C4-2B (cell line): ENCODE measurements at regions not wholly inside any gene's neighbourhood (a gene's known extent, or its start where the extent isn't known, plus 50 kb on each side); places are given as distances from the start of the nearest gene placed in this dataset.

Source experiments
- H3K27ac ChIP-seq: fragments of 450-650 bp; 2 replicates; pipeline ENCODE4 v1.5.1; 2017
- ZFX ChIP-seq: fragments of 450-650 bp; IDR thresholded peaks from 2 replicates; pipeline ENCODE4 v1.6.1; 2017
- TF ChIP-seq, protein P1 (sequence below): fragments of 450-650 bp; conservative IDR thresholded peaks from 2 replicates; pipeline ENCODE4 v1.5.1; 2017; ENCODE audit warnings: mild to moderate bottlenecking

DNA sequence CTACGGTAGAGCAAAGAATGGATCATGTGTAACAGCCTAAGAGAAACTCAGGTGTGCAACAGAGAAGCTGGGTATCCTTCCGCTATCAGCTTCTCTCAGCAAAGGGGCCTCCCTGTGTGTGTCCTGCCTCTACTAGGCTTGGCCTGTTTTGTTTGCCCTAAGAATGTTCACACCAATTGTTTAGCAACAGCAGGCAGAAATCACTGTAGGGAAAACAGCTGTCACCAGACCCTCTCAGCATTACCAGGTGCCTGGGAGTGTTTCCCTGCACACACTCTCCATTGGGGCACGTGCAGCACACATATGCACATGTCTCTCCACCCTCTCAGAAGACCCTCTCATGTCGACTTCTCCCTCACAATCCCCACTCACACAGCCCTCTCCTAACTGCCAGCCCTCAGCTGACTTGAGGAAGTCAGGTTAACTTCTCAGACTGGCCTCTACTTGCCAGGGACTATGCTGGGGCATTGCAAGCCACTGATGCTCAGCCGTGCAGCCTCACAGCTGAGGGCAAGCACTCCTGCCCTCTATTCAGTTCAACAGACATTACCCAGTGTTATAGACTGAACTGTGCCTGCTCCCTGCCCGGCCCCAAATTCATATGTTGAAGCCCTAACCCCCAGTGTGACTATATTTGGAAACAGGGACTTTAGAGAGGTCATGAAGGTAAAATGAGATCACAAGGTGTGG lies 97.6 kb downstream of the TRIM29 start:
- TF ChIP-seq, protein P1, sequence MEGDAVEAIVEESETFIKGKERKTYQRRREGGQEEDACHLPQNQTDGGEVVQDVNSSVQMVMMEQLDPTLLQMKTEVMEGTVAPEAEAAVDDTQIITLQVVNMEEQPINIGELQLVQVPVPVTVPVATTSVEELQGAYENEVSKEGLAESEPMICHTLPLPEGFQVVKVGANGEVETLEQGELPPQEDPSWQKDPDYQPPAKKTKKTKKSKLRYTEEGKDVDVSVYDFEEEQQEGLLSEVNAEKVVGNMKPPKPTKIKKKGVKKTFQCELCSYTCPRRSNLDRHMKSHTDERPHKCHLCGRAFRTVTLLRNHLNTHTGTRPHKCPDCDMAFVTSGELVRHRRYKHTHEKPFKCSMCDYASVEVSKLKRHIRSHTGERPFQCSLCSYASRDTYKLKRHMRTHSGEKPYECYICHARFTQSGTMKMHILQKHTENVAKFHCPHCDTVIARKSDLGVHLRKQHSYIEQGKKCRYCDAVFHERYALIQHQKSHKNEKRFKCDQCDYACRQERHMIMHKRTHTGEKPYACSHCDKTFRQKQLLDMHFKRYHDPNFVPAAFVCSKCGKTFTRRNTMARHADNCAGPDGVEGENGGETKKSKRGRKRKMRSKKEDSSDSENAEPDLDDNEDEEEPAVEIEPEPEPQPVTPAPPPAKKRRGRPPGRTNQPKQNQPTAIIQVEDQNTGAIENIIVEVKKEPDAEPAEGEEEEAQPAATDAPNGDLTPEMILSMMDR, result no peak
- TF ChIP-seq ZFX, result no peak
- H3K27ac ChIP-seq, result no peak overlapping the region

DNA sequence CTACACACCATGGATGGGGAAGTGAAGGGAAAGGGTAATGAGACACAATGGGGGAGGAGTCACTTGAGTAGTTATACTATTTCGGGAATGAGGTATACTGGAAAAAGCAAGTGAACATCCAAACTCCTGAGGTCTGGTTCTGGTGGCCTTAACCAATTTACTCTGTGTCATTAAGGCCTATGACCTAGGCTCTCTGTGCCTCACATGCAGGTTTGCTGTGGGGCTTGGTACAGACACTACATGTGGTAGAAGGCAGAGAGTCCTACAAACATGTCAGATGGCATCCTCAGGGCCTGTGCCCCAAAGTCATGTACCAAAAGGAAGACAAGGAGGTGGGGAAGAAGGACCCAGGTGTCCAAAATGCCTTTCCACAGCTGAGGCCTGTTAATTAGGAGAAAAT lies 98.9 kb downstream of the TRIM29 start:
- TF ChIP-seq, protein P1, result no peak
- TF ChIP-seq ZFX, result no peak
- H3K27ac ChIP-seq, result no peak overlapping the region

DNA sequence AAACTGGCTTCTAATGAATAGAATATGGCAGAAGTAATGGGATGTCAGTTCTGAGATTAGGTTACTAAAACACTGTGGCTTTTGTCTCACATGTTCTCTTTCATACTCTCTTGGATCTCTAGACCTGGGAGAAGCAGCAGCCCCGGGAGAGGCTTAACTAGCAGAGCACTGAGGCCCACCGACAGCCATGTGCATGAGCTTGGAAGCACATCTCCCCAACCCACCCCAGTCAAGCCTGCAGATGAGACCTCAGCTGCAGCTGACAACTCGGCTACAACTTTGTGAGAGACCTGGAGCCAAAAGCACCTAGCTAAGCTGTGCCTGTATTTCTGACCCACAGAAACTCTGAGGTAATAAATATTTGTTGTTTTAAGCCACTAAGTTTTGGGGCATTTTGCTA lies 100.8 kb downstream of the TRIM29 start:
- no peak overlapping the region for H3K27ac ChIP-seq
- TF ChIP-seq, protein P1, result no peak
- TF ChIP-seq ZFX, result no peak

DNA sequence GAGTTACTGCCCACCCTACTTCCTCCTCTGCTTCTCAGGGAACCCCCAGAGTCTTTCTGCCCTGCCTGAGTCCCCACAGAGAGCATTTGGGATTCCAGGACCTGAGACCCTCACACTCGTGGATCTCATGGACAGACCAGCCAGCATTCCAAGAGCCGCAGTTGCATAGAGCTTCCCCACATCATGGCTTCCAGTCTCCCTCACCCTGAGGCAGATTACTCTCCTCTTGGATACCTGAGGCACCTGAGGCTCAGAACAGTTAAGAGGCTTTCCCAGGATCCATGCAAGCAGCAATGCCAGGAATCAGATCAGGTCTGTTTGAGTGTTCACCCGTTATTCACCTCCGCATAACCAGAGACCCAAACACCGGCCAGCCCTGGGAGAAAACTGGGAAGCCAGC lies 102.2 kb downstream of the TRIM29 start:
- TF ChIP-seq ZFX, result no peak
- TF ChIP-seq, protein P1, result no peak

DNA sequence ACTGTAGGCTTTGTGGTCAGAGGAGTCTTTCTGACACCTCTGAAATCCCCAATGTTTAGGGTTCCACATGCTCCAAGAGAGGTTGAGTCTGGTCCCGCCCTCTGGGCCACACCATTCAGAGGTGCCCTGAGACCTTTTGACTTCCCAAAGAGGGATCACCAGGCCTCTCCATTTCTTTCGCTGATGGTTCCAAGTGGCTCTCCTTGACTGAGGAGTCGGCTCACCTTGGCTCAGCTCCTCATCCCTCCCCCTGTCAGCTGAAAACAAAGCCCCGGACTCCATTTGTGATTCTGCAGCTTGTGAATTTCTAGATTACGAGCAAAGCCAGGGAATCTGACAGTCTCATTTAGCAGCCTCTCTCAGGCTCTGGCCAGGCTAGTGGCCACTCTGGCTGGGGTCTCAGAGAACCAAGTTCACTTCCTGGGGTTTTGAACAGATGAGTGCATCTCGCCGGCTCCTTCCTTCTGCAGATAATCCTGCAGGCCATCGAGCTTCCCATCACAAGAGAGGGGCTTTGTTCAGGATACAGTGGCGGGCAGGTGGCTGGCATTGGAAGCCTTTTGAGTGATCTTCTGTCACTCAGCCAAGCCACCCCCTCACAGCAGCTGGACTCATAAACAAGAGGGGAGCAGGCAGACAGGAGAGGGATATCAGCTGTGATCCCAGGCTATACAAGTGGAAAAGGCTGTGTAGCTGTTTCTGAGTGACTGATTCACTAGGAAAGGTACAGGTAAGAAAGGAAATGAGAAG lies 102.9 kb downstream of the TRIM29 start:
- TF ChIP-seq, protein P1, result no peak
- TF ChIP-seq ZFX, result no peak
- no peak overlapping the region for H3K27ac ChIP-seq

More for the DNA sequence above, 102.2 kb downstream of the TRIM29 start:
- no peak overlapping the region for H3K27ac ChIP-seq

DNA sequence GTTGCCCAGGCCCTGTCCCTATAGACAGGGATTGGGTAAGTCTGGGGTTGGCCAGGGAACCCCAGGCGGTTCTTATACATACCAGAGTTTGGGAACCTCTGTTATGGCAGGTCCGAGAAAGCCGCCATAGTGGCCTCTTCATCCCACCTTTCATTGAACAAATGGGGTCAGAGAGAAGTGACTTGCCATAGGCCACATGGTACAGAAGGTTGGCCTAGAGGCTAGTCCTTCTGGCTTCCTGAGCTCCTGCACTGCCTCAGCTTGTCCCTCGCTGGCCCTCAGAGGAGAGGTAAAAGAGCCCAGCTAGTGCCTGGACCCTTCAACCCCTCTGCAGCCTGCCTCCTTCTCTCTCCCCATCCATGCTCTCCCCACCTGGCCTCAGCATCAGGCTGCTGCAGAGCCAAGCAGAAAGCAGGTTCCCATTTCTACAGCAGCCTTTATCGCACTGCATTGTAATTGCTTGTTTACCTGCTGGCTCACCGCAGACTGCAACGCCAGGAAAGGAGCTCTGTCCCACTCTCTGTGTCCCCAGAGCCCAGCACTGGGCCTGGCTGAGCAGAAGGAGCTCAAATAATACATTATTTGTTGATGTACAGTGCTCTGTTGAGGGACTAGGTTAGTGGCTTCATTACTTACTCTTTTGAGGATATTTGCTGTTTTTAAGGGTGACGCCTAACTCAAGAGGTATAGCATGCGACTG lies 103.6 kb downstream of the TRIM29 start:
- H3K27ac ChIP-seq, result no peak overlapping the region
- TF ChIP-seq, protein P1, result no peak
- TF ChIP-seq ZFX, result no peak
